ENCODE measurements at regions not wholly inside any gene's neighbourhood (a gene's known extent, or its start where the extent isn't known, plus 50 kb on each side); places are given as distances from the start of the nearest gene placed in this dataset.

- DNase-seq = no peak
Observed at GRCh38 chr9:79799691-79800335, 228.0 kb downstream of the TLE4 start.

- DNase-seq = no peak
Observed at GRCh38 chr9:79798450-79798849, 226.7 kb downstream of the TLE4 start.

GRCh38 chr9:79796411-79796810 lies 224.6 kb downstream of the TLE4 start:
- no peak for DNase-seq

- DNase-seq = no peak
Observed at GRCh38 chr9:79788662-79789061, 216.9 kb downstream of the TLE4 start.

- no peak for DNase-seq
Observed at GRCh38 chr9:79781263-79781662, 209.5 kb downstream of the TLE4 start.

- no peak for DNase-seq
Observed at GRCh38 chr9:79780559-79780958, 208.8 kb downstream of the TLE4 start.

- DNase-seq = no peak
Observed at GRCh38 chr9:79779901-79780300, 208.1 kb downstream of the TLE4 start.

- DNase-seq = no peak
Observed at GRCh38 chr9:79778581-79778980, 206.8 kb downstream of the TLE4 start.

GRCh38 chr9:79776581-79776980 lies 204.8 kb downstream of the TLE4 start:
- no peak for DNase-seq
